Fibroblast of lung (primary cell): ENCODE measurements at regions not wholly inside any gene's neighbourhood (a gene's known extent, or its start where the extent isn't known, plus 50 kb on each side); places are given as distances from the start of the nearest gene placed in this dataset.

ENCODE experiments used
- DNase-seq, 2 donors: peaks; one replicate each; pipeline versions ENCODE4 v3.0.0 to v3.0.0-alpha.2; 2010; ENCODE audit warnings: low read depth in 2 of 2
- H2AFZ ChIP-seq: 2 replicates; pipeline ENCODE4 v1.5.1; 2012; ENCODE audit warnings: low read length, control low read depth, inconsistent platforms
- H3K27ac ChIP-seq: 2 replicates; pipeline ENCODE4 v1.5.1; 2011; ENCODE audit warnings: low read length, control low read depth; ENCODE audit not compliant: insufficient read depth
- H3K27me3 ChIP-seq: 2 replicates; pipeline ENCODE4 v1.5.1; 2011; ENCODE audit warnings: mild to moderate bottlenecking, low read length; ENCODE audit not compliant: control insufficient read depth, insufficient read depth
- H3K36me3 ChIP-seq: 2 replicates; pipeline ENCODE4 v1.5.1; 2011; ENCODE audit warnings: low read length; ENCODE audit not compliant: control insufficient read depth, insufficient read depth
- H3K4me1 ChIP-seq: 2 replicates; pipeline ENCODE4 v1.5.1; 2011; ENCODE audit warnings: low read length; ENCODE audit not compliant: control insufficient read depth, insufficient read depth; ENCODE audit errors: extremely low read depth
- H3K4me2 ChIP-seq: 2 replicates; pipeline ENCODE4 v1.5.1; 2011; ENCODE audit warnings: low read length, control low read depth; ENCODE audit not compliant: insufficient read depth; ENCODE audit errors: extremely low read depth
- H3K4me3 ChIP-seq, 4 experiments: fragments of 200-600 bp in 1 of 4; sonication (generic) in 1 of 4; replicated peaks in 1 of 4; 2 replicates each; pipeline ENCODE4 v1.5.1; 2011 to 2016; ENCODE audit warnings: low read length in 4 of 4, low read depth in 3 of 4, mild to moderate bottlenecking in 3 of 4, control low read depth in 2 of 4, inconsistent platforms in 1 of 4, mixed read lengths in 1 of 4; ENCODE audit not compliant: insufficient read depth in 1 of 4; ENCODE audit errors: control extremely low read depth in 1 of 4
- H3K79me2 ChIP-seq: 2 replicates; pipeline ENCODE4 v1.5.1; 2012; ENCODE audit warnings: mild to moderate bottlenecking, low read length, inconsistent platforms; ENCODE audit not compliant: control insufficient read depth, insufficient read depth
- H3K9ac ChIP-seq: 2 replicates; pipeline ENCODE4 v1.5.1; 2011; ENCODE audit warnings: mild to moderate bottlenecking, low read length, control low read depth; ENCODE audit not compliant: insufficient read depth
- H3K9me3 ChIP-seq: 2 replicates; pipeline ENCODE4 v1.5.1; 2012; ENCODE audit warnings: low read depth, low read length; ENCODE audit not compliant: control insufficient read depth, insufficient read depth
- H4K20me1 ChIP-seq: 2 replicates; pipeline ENCODE4 v1.5.1; 2011; ENCODE audit warnings: low read length; ENCODE audit not compliant: control insufficient read depth, insufficient read depth; ENCODE audit errors: extremely low read depth
- EZH2 ChIP-seq: IDR thresholded peaks from 2 replicates; pipeline ENCODE4 v1.5.1; 2012; ENCODE audit warnings: low read length, control low read depth, mild to moderate bottlenecking; ENCODE audit errors: missing control alignments
- TF ChIP-seq, protein P1 (sequence below), 2 donors: IDR thresholded peaks in 1 of 2; conservative IDR thresholded peaks in 1 of 2; 1 replicate in 1 of 2; 2 replicates in 1 of 2; pipeline ENCODE4 v1.5.1; 2011 to 2012; ENCODE audit warnings: low read length in 2 of 2, control low read depth in 1 of 2, inconsistent platforms in 1 of 2, low read depth in 1 of 2, mild to moderate bottlenecking in 1 of 2

DNA sequence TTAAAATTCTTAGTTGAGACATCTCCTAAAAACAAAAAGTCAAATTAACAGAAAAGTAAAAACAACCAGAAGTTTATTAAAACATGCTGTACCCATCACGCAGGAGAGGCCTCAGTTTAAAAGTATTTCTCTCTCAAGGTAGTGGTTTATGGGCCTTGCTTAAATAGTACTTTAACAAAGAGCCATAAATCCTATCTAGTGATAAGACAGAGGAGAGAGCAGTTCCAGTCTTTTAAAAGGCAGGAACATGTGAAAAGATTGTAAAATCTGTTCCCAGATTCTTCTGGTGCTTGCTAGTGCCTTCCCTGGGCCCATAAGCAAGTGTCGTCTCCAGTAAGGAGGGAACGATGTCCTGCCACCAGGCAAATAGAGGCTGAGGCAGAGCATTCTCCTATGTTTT, 476.3 kb upstream of the ADGRL3 start:
- Histone ChIP-seq H3K79me2 (no peaks in the 10 kb centered on the region), H3K4me2 (no peak overlapping the region), H3K4me1 (peaks cover 6% of the 10 kb centered on the region), H3K36me3 (no peaks in the 10 kb centered on the region), H3K27me3 (no peaks in the 10 kb centered on the region), H3K4me3 (no peak overlapping the region), H4K20me1 (no peaks in the 10 kb centered on the region), H2AFZ (peak overlapping the region; percentile 31), H3K9ac (no peak overlapping the region), H3K27ac (peak overlapping the region; percentile 76), H3K9me3 (no peaks in the 10 kb centered on the region)
- DNase-seq = no peak
- no peak for TF ChIP-seq EZH2
- TF ChIP-seq, protein P1, sequence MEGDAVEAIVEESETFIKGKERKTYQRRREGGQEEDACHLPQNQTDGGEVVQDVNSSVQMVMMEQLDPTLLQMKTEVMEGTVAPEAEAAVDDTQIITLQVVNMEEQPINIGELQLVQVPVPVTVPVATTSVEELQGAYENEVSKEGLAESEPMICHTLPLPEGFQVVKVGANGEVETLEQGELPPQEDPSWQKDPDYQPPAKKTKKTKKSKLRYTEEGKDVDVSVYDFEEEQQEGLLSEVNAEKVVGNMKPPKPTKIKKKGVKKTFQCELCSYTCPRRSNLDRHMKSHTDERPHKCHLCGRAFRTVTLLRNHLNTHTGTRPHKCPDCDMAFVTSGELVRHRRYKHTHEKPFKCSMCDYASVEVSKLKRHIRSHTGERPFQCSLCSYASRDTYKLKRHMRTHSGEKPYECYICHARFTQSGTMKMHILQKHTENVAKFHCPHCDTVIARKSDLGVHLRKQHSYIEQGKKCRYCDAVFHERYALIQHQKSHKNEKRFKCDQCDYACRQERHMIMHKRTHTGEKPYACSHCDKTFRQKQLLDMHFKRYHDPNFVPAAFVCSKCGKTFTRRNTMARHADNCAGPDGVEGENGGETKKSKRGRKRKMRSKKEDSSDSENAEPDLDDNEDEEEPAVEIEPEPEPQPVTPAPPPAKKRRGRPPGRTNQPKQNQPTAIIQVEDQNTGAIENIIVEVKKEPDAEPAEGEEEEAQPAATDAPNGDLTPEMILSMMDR (conservative IDR thresholded peaks at IDR 0.05 in 1 of 2, IDR thresholded peaks at IDR 0.05 in 1 of 2; ENCODE audit: low read depth in 1 of 2, low read length in 2 of 2) = no peak

DNA sequence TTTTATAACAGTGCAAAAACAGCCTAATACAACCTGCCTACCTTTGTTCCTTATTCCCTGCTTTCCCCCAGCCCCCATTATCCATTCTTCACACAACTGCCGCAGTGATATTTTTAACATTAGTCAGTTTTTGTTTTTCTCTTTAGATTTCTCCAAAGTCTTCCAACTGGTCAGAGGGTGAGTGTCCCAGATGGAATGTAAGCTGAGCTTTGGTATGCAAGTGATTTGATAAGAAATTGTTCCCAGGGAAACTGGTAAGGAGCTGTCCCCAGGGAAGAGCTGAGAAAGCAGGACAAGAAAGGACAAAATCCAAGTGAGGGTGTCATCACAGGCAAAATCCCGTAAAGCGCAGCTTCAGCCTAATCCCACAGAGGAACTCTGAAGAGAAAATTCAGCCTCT, 475.5 kb upstream of the ADGRL3 start:
- H2AFZ ChIP-seq = peak overlapping the region; percentile 31

DNA sequence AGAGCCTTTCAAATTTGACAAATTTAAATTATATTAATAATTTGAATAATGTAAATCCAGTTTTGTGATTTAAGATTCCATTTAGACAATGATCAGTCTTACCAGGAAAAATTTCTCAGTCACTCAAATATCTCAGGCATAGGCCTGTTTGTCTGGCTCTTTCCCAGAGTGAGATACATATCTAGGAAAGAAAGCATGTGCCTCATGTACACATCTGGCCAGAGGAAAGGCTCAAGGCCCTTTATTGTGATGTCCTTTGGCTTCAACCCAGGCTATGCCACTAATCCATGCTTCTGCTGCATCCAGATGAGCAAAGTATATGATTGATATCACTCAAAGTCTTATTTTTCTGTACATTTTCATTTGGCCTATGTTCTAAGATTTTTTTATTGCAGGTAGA, 473.3 kb upstream of the ADGRL3 start:
- H3K4me3 ChIP-seq = no peak overlapping the region
- TF ChIP-seq EZH2 = no peak
- TF ChIP-seq, protein P1 (conservative IDR thresholded peaks at IDR 0.05 in 1 of 2, IDR thresholded peaks at IDR 0.05 in 1 of 2; ENCODE audit: low read depth in 1 of 2, low read length in 2 of 2) = no peak
- no peak overlapping the region for H2AFZ ChIP-seq
- peak in 1 of 2 donors; percentile 6 for DNase-seq
- no peak overlapping the region for H3K27ac ChIP-seq
- H4K20me1 ChIP-seq = no peaks in the 10 kb centered on the region
- no peak overlapping the region for H3K9ac ChIP-seq
- no peaks in the 10 kb centered on the region for H3K36me3 ChIP-seq
- no peaks in the 10 kb centered on the region for H3K27me3 ChIP-seq
- H3K9me3 ChIP-seq = no peaks in the 10 kb centered on the region
- H3K4me1 ChIP-seq = peaks cover 6% of the 10 kb centered on the region
- H3K4me2 ChIP-seq = no peak overlapping the region
- no peaks in the 10 kb centered on the region for H3K79me2 ChIP-seq

More for the DNA sequence above, 475.5 kb upstream of the ADGRL3 start:
- H3K4me1 ChIP-seq = peaks cover 6% of the 10 kb centered on the region
- TF ChIP-seq EZH2 = no peak
- TF ChIP-seq, protein P1 (conservative IDR thresholded peaks at IDR 0.05 in 1 of 2, IDR thresholded peaks at IDR 0.05 in 1 of 2; ENCODE audit: low read depth in 1 of 2, low read length in 2 of 2) = no peak
- no peak overlapping the region for H3K9ac ChIP-seq
- H3K79me2 ChIP-seq = no peaks in the 10 kb centered on the region
- peak overlapping the region; percentile 59 for H3K4me2 ChIP-seq
- H3K36me3 ChIP-seq = no peaks in the 10 kb centered on the region
- H3K9me3 ChIP-seq = no peaks in the 10 kb centered on the region
- H3K4me3 ChIP-seq = no peak overlapping the region
- H3K27me3 ChIP-seq = no peaks in the 10 kb centered on the region
- H3K27ac ChIP-seq = peak overlapping the region; percentile 76
- no peaks in the 10 kb centered on the region for H4K20me1 ChIP-seq
- peak; percentile 76 to 94 for DNase-seq
